ENCODE measurements at regions not wholly inside any gene's neighbourhood (a gene's known extent, or its start where the extent isn't known, plus 50 kb on each side); places are given as distances from the start of the nearest gene placed in this dataset.

GRCh38 chr14:26304056-26304455 is 293.8 kb downstream of the NOVA1 start:
- H3K27me3 ChIP-seq (replicated peaks): no peaks in the 10 kb centered on the region
- no peak for TF ChIP-seq CTCF (IDR thresholded peaks at IDR 0.05; ENCODE audit: low read depth, low read length, missing control alignments)
- in situ Hi-C loops (cut with HindIII; ENCODE audit: low pct_ligation_motif_present, low sequenced_read_pairs): no loop called here
- H3K36me3 ChIP-seq (replicated peaks): no peaks in the 10 kb centered on the region
- no peak overlapping the region for H3K27ac ChIP-seq
- DNase-seq: no peak
- H3K4me3 ChIP-seq (ENCODE audit: low read depth, low read length): no peak overlapping the region

DNA sequence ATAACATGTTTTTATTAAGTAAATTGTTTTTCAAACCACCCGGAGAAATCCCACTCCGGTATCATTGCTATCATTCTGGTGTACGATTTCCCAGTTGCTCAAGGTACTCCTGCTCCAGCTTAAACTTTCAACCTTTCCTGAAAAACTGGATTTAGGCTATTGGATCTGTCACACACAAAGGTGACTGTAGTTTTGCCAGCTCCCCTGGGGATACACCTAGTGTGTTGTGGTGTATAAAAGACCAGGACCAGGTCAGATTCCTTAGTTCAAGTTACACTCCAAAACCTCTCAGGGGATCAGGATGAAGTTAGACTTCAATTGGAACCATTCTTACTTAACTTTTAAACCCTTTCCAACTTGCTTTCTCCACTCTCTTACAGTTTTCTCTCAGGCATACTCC is 303.9 kb downstream of the NOVA1 start:
- DNase-seq: no peak
- in situ Hi-C loops (cut with HindIII; ENCODE audit: low pct_ligation_motif_present, low sequenced_read_pairs): no loop called here
- no peak for TF ChIP-seq CTCF (IDR thresholded peaks at IDR 0.05; ENCODE audit: low read depth, low read length, missing control alignments)
- H3K36me3 ChIP-seq (replicated peaks): no peaks in the 10 kb centered on the region
- H3K4me3 ChIP-seq (ENCODE audit: low read depth, low read length): no peak overlapping the region
- no peak overlapping the region for H3K27ac ChIP-seq
- H3K27me3 ChIP-seq (replicated peaks): no peaks in the 10 kb centered on the region

DNA sequence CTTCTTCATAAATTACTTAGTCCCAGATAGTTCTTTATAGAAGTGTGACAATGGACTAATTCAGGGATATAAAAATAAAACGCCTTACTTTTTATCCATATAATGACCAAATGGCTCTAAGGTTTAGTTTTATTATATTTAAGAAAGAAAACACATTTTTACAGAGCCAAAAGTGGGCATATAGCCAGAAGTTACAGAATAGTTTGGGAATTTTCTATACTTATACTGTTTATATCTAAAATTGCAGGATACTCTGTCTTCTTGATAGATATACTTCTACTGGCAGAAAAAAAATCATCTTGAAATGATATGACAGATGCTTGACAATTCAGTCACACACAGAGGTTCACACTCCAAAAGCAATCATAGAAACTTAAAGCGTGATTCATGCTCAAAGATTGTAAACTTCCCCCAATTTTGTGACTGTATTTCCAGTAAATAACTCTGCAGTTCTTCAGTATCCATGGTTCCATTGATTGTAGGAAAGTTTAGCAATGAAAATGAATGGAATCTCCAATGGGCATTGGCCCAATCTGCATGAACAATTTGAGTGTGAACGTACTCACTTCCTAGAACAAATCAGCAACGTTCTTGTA is 307.8 kb downstream of the NOVA1 start:
- no peak overlapping the region for H3K27ac ChIP-seq
- in situ Hi-C loops (cut with HindIII; ENCODE audit: low pct_ligation_motif_present, low sequenced_read_pairs): no loop called here
- no peak for DNase-seq

GRCh38 chr14:26286913-26287205 is 311.0 kb downstream of the NOVA1 start:
- Histone ChIP-seq H3K27me3 (replicated peaks) (no peaks in the 10 kb centered on the region), H3K4me3 (ENCODE audit: low read depth, low read length) (no peak overlapping the region), H3K36me3 (replicated peaks) (no peaks in the 10 kb centered on the region), H3K27ac (no peak overlapping the region)
- no peak for DNase-seq
- TF ChIP-seq CTCF (IDR thresholded peaks at IDR 0.05; ENCODE audit: low read depth, low read length, missing control alignments): no peak
- in situ Hi-C loops (cut with HindIII; ENCODE audit: low pct_ligation_motif_present, low sequenced_read_pairs): no loop called here

More for the DNA sequence above, 307.8 kb downstream of the NOVA1 start:
- H3K27me3 ChIP-seq (replicated peaks): no peaks in the 10 kb centered on the region
- TF ChIP-seq CTCF (IDR thresholded peaks at IDR 0.05; ENCODE audit: low read depth, low read length, missing control alignments): no peak
- H3K36me3 ChIP-seq (replicated peaks): no peaks in the 10 kb centered on the region
- H3K4me3 ChIP-seq (ENCODE audit: low read depth, low read length): no peak overlapping the region

GRCh38 chr14:26286081-26286912 is 311.5 kb downstream of the NOVA1 start:
- in situ Hi-C loops (cut with HindIII; ENCODE audit: low pct_ligation_motif_present, low sequenced_read_pairs): no loop called here
- Histone ChIP-seq H3K4me3 (ENCODE audit: low read depth, low read length) (no peak overlapping the region), H3K36me3 (replicated peaks) (no peaks in the 10 kb centered on the region), H3K27me3 (replicated peaks) (no peaks in the 10 kb centered on the region), H3K27ac (no peak overlapping the region)
- no peak for TF ChIP-seq CTCF (IDR thresholded peaks at IDR 0.05; ENCODE audit: low read depth, low read length, missing control alignments)
- DNase-seq: no peak

Measured in brain microvascular endothelial cell (primary cell).